SK-N-SH treated with all-trans-retinoic acid at 6 μM for 48 hours (cell line): ENCODE measurements at regions not wholly inside any gene's neighbourhood (a gene's known extent, or its start where the extent isn't known, plus 50 kb on each side); places are given as distances from the start of the nearest gene placed in this dataset.

Source experiments
- ATAC-seq: fragments of 200-7000 bp; cut with Tn5 transposase; 3 replicates; pipeline ENCODE4 v1.9.1; 2020; ENCODE audit warnings: mild to moderate bottlenecking, moderate library complexity
- BACH2 ChIP-seq: fragments of 250-450 bp; sonication (Bioruptor Pico); IDR thresholded peaks from 2 replicates; pipeline ENCODE4 v1.9.0; 2021; ENCODE audit warnings: mild to moderate bottlenecking, borderline replicate concordance
- CSDC2 ChIP-seq: fragments of 250-450 bp; sonication (Bioruptor Pico); IDR thresholded peaks from 2 replicates; pipeline ENCODE4 v1.5.0; 2020; ENCODE audit warnings: mild to moderate bottlenecking, moderate library complexity
- ESRRG ChIP-seq: fragments of 250-450 bp; sonication (Bioruptor Pico); IDR thresholded peaks from 2 replicates; pipeline ENCODE4 v1.6.1; 2021; ENCODE audit warnings: mild to moderate bottlenecking
- GLIS3 ChIP-seq: fragments of 250-450 bp; sonication (Bioruptor Pico); IDR thresholded peaks from 2 replicates; pipeline ENCODE4 v1.5.0; 2020; ENCODE audit warnings: mild to moderate bottlenecking, moderate library complexity
- ISL1 ChIP-seq: fragments of 250-450 bp; sonication (Bioruptor Pico); IDR thresholded peaks from 2 replicates; pipeline ENCODE4 v2.1.2; 2022; ENCODE audit warnings: mild to moderate bottlenecking, moderate library complexity
- OSR1 ChIP-seq: fragments of 250-450 bp; sonication (Bioruptor Pico); IDR thresholded peaks from 2 replicates; pipeline ENCODE4 v1.8.0; 2022; ENCODE audit warnings: moderate library complexity, mild to moderate bottlenecking, inconsistent platforms
- PPARA ChIP-seq: fragments of 250-450 bp; sonication (Bioruptor Pico); IDR thresholded peaks from 2 replicates; pipeline ENCODE4 v1.5.0; 2020; ENCODE audit warnings: mild to moderate bottlenecking, borderline replicate concordance
- RARB ChIP-seq: fragments of 250-450 bp; sonication (Bioruptor Pico); IDR thresholded peaks from 2 replicates; pipeline ENCODE4 v1.8.0; 2021; ENCODE audit warnings: mild to moderate bottlenecking, moderate library complexity
- TCF4 ChIP-seq: fragments of 250-450 bp; sonication (Bioruptor Pico); IDR thresholded peaks from 2 replicates; pipeline ENCODE4 v1.8.0; 2021; ENCODE audit warnings: mild to moderate bottlenecking, moderate library complexity, borderline replicate concordance
- TOX ChIP-seq: fragments of 250-450 bp; sonication (Bioruptor Pico); IDR thresholded peaks from 2 replicates; pipeline ENCODE4 v1.8.0; 2021; ENCODE audit warnings: mild to moderate bottlenecking, moderate library complexity, borderline replicate concordance
- ZFP3 ChIP-seq: fragments of 250-450 bp; sonication (Bioruptor Pico); IDR thresholded peaks from 2 replicates; pipeline ENCODE4 v1.5.0; 2020; ENCODE audit warnings: mild to moderate bottlenecking, moderate library complexity
- ZFP30 ChIP-seq: fragments of 450-650 bp; formaldehyde crosslinking; IDR thresholded peaks from 2 replicates; pipeline ENCODE4 v1.5.0; 2022; ENCODE audit warnings: mild to moderate bottlenecking, moderate library complexity
- ZNF565 ChIP-seq: fragments of 450-650 bp; formaldehyde crosslinking; conservative IDR thresholded peaks from 2 replicates; pipeline ENCODE4 v1.5.0; 2020; ENCODE audit warnings: low read depth, mild to moderate bottlenecking, moderate library complexity
- ZNF70 ChIP-seq: fragments of 450-650 bp; formaldehyde crosslinking; IDR thresholded peaks from 2 replicates; pipeline ENCODE4 v1.5.0; 2020; ENCODE audit warnings: mild to moderate bottlenecking, moderate library complexity
- ZNF8 ChIP-seq: fragments of 450-650 bp; formaldehyde crosslinking; IDR thresholded peaks from 2 replicates; pipeline ENCODE4 v1.5.0; 2020; ENCODE audit warnings: mild to moderate bottlenecking, moderate library complexity
- TF ChIP-seq, protein P1 (sequence below): fragments of 250-450 bp; sonication (Bioruptor Pico); IDR thresholded peaks from 2 replicates; pipeline ENCODE4 v1.8.0; 2020; ENCODE audit warnings: mild to moderate bottlenecking, moderate library complexity, borderline replicate concordance
- TF ChIP-seq, protein P2 (sequence below): fragments of 250-450 bp; sonication (Bioruptor Pico); IDR thresholded peaks from 2 replicates; pipeline ENCODE4 v1.5.1; 2021; ENCODE audit warnings: mild to moderate bottlenecking, moderate library complexity
- TF ChIP-seq, protein P3 (sequence below): fragments of 250-450 bp; sonication (Bioruptor Pico); IDR thresholded peaks from 2 replicates; pipeline ENCODE4 v1.8.0; 2021; ENCODE audit warnings: low read depth, mild to moderate bottlenecking, moderate library complexity, borderline replicate concordance
- TF ChIP-seq, protein P4 (sequence below): fragments of 250-450 bp; sonication (Bioruptor Pico); IDR thresholded peaks from 2 replicates; pipeline ENCODE4 v1.5.1; 2020; ENCODE audit warnings: low read depth, mild to moderate bottlenecking, moderate library complexity

DNA sequence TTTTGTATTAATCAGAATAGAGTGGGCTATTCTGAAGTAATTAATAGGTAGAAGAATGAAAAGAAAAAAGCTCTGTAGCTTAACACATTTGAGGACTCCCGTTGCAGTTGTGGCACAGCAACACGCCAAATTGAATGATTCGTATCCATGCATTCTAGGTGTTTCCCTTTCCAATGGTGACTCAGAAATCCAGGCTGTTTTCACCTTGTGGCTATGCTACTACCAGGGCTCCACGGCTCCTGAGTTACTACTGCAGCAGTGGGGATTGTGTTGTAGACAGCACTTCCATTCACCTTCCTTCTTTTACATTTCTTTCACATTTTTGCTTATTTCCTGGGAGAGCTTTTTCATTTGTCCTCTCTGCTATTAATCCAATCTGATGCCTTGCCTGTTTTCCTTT lies 1616.4 kb downstream of the CDH8 start:
- no peak for ATAC-seq
- TF ChIP-seq ZNF565 (CRISPR knock-in tag) (no peak), ZFP30 (no peak), ESRRG (no peak), BACH2 (CRISPR knock-in tag) (no peak), TOX (no peak), ISL1 (CRISPR knock-in tag) (no peak), CSDC2 (no peak), ZNF70 (CRISPR knock-in tag) (no peak), OSR1 (CRISPR knock-in tag) (no peak)
- TF ChIP-seq, protein P1, sequence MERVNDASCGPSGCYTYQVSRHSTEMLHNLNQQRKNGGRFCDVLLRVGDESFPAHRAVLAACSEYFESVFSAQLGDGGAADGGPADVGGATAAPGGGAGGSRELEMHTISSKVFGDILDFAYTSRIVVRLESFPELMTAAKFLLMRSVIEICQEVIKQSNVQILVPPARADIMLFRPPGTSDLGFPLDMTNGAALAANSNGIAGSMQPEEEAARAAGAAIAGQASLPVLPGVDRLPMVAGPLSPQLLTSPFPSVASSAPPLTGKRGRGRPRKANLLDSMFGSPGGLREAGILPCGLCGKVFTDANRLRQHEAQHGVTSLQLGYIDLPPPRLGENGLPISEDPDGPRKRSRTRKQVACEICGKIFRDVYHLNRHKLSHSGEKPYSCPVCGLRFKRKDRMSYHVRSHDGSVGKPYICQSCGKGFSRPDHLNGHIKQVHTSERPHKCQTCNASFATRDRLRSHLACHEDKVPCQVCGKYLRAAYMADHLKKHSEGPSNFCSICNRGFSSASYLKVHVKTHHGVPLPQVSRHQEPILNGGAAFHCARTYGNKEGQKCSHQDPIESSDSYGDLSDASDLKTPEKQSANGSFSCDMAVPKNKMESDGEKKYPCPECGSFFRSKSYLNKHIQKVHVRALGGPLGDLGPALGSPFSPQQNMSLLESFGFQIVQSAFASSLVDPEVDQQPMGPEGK (CRISPR knock-in tag), result no peak

DNA sequence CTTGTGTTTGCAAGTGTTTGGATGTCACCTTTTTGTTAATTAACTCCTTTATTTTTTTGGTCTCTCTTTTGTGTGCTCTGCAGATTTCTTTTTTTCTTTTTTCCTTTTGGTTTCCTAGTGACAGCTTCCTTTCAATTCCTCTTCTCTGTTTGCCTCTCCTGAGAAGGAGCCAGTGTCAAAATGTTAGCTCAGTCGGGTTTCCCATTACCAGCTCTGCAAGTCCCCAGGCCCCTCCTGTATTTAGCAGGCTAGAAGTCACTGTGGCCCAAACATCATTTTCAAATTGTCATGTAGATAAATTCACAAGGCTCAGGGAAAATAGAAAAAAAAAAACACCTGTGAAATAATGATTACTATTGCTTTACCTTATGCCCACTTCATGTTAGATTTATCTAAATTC lies 1621.6 kb downstream of the CDH8 start:
- no peak for ATAC-seq
- TF ChIP-seq ISL1 (CRISPR knock-in tag) (no peak), BACH2 (CRISPR knock-in tag) (no peak), CSDC2 (no peak), ZNF8 (CRISPR knock-in tag) (no peak), OSR1 (CRISPR knock-in tag) (no peak), TCF4 (no peak), ZNF565 (CRISPR knock-in tag) (no peak), RARB (CRISPR knock-in tag) (no peak)
- TF ChIP-seq, protein P2, sequence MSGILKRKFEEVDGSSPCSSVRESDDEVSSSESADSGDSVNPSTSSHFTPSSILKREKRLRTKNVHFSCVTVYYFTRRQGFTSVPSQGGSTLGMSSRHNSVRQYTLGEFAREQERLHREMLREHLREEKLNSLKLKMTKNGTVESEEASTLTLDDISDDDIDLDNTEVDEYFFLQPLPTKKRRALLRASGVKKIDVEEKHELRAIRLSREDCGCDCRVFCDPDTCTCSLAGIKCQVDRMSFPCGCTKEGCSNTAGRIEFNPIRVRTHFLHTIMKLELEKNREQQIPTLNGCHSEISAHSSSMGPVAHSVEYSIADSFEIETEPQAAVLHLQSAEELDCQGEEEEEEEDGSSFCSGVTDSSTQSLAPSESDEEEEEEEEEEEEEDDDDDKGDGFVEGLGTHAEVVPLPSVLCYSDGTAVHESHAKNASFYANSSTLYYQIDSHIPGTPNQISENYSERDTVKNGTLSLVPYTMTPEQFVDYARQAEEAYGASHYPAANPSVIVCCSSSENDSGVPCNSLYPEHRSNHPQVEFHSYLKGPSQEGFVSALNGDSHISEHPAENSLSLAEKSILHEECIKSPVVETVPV (CRISPR knock-in tag), result no peak
- TF ChIP-seq, protein P3, sequence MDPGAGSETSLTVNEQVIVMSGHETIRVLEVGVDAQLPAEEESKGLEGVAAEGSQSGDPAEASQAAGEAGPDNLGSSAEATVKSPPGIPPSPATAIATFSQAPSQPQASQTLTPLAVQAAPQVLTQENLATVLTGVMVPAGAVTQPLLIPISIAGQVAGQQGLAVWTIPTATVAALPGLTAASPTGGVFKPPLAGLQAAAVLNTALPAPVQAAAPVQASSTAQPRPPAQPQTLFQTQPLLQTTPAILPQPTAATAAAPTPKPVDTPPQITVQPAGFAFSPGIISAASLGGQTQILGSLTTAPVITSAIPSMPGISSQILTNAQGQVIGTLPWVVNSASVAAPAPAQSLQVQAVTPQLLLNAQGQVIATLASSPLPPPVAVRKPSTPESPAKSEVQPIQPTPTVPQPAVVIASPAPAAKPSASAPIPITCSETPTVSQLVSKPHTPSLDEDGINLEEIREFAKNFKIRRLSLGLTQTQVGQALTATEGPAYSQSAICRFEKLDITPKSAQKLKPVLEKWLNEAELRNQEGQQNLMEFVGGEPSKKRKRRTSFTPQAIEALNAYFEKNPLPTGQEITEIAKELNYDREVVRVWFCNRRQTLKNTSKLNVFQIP (CRISPR knock-in tag), result no peak

DNA sequence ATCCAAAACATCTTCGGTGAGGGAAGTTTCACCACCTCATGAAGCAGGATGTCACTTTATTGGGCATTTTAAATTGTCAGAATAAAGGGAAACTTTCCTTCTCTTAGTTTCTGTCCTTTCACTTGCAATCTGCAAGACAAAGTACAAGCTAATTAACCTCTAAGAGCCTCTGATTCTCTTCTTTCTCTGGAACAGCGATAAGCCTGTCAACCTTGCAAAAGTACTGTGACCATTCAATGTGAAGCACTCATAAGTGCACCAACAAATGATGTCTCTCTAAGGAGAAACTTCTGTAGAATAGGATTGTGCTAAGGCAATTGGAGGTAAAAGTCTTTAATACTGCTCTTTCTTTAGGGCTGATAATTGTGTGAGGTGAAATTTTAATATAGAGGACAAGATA lies 1622.3 kb downstream of the CDH8 start:
- no peak for TF ChIP-seq ZNF8 (CRISPR knock-in tag)
- TF ChIP-seq, protein P4, sequence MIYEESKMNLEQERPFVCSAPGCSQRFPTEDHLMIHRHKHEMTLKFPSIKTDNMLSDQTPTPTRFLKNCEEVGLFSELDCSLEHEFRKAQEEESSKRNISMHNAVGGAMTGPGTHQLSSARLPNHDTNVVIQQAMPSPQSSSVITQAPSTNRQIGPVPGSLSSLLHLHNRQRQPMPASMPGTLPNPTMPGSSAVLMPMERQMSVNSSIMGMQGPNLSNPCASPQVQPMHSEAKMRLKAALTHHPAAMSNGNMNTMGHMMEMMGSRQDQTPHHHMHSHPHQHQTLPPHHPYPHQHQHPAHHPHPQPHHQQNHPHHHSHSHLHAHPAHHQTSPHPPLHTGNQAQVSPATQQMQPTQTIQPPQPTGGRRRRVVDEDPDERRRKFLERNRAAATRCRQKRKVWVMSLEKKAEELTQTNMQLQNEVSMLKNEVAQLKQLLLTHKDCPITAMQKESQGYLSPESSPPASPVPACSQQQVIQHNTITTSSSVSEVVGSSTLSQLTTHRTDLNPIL, result no peak
- no peak for TF ChIP-seq ESRRG
- TF ChIP-seq ZNF565 (CRISPR knock-in tag), result no peak
- no peak for TF ChIP-seq RARB (CRISPR knock-in tag)
- TF ChIP-seq ZFP3 (CRISPR knock-in tag), result no peak
- no peak for TF ChIP-seq GLIS3 (CRISPR knock-in tag)
- no peak for TF ChIP-seq CSDC2
- TF ChIP-seq, protein P2 (CRISPR knock-in tag), result no peak
- no peak for ATAC-seq

DNA sequence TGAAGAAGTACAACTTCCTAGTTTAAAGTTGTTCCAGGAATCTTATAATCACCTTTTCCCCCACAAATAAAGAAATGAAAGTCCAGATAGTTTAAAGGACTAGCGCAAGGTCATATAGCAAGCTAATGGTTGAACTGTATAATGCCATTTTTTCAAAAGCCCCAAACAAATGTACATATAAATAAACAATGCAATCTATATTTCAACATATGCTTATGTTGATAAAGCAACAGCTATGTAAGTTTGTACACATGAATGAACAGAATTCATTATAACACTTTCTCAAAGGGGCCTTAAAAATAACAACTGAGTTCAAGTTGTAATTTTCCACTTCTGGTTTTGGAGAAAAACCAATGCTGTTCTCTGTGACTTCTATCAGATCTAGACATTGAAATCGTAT lies 1628.6 kb downstream of the CDH8 start:
- no peak for ATAC-seq
- TF ChIP-seq, protein P1 (CRISPR knock-in tag), result no peak
- TF ChIP-seq, protein P3 (CRISPR knock-in tag), result no peak
- TF ChIP-seq, protein P4, result no peak
- no peak for TF ChIP-seq RARB (CRISPR knock-in tag)
- TF ChIP-seq TCF4, result no peak
- no peak for TF ChIP-seq PPARA (CRISPR knock-in tag)
- no peak for TF ChIP-seq ZFP3 (CRISPR knock-in tag)
- TF ChIP-seq ESRRG, result no peak
- TF ChIP-seq CSDC2, result no peak
- no peak for TF ChIP-seq ZNF565 (CRISPR knock-in tag)
- no peak for TF ChIP-seq ZFP30
